ENCODE measurements at regions not wholly inside any gene's neighbourhood (a gene's known extent, or its start where the extent isn't known, plus 50 kb on each side); places are given as distances from the start of the nearest gene placed in this dataset.

DNA sequence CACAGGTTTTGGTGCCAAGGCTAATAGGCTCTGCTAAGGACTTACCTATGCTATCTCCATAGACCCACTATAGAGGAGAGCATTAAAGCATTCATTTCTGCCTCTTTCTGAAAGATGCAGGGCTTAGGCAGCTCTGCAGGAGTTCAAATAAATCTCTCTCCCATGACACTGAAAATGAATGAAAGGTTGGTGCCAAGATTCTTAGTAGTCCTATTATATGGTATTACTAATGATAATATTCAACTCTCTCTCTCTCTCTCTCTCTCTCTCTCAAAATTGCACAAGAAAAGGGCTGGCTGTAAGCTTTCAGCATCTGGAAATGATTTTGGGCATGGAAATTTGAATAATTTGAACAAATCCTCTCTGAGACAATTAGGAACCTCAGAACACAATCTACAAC lies 433.7 kb downstream of the MBD2 start:
- POLR2A ChIA-PET = no interaction called here
- Histone ChIP-seq H3K27me3 (ENCODE audit: control insufficient read depth, insufficient read depth, low read length) (no peaks in the 10 kb centered on the region), H3K4me3 (ENCODE audit: low read depth, low read length) (no peak overlapping the region), H3K36me3 (ENCODE audit: control insufficient read depth, insufficient read depth, low read length) (no peaks in the 10 kb centered on the region)
- TF ChIP-seq, protein P1, sequence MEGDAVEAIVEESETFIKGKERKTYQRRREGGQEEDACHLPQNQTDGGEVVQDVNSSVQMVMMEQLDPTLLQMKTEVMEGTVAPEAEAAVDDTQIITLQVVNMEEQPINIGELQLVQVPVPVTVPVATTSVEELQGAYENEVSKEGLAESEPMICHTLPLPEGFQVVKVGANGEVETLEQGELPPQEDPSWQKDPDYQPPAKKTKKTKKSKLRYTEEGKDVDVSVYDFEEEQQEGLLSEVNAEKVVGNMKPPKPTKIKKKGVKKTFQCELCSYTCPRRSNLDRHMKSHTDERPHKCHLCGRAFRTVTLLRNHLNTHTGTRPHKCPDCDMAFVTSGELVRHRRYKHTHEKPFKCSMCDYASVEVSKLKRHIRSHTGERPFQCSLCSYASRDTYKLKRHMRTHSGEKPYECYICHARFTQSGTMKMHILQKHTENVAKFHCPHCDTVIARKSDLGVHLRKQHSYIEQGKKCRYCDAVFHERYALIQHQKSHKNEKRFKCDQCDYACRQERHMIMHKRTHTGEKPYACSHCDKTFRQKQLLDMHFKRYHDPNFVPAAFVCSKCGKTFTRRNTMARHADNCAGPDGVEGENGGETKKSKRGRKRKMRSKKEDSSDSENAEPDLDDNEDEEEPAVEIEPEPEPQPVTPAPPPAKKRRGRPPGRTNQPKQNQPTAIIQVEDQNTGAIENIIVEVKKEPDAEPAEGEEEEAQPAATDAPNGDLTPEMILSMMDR (IDR thresholded peaks at IDR 0.05; ENCODE audit: insufficient read depth, low read depth, low read length) = no peak
- CTCF ChIA-PET = interaction anchor here (1.2 kb wide), 1 partner anchor 92 kb away, joined by 3 read pairs; no protein-coding TSS in a partner anchor
- peak; percentile 14 for DNase-seq (ENCODE audit: low read depth)

DNA sequence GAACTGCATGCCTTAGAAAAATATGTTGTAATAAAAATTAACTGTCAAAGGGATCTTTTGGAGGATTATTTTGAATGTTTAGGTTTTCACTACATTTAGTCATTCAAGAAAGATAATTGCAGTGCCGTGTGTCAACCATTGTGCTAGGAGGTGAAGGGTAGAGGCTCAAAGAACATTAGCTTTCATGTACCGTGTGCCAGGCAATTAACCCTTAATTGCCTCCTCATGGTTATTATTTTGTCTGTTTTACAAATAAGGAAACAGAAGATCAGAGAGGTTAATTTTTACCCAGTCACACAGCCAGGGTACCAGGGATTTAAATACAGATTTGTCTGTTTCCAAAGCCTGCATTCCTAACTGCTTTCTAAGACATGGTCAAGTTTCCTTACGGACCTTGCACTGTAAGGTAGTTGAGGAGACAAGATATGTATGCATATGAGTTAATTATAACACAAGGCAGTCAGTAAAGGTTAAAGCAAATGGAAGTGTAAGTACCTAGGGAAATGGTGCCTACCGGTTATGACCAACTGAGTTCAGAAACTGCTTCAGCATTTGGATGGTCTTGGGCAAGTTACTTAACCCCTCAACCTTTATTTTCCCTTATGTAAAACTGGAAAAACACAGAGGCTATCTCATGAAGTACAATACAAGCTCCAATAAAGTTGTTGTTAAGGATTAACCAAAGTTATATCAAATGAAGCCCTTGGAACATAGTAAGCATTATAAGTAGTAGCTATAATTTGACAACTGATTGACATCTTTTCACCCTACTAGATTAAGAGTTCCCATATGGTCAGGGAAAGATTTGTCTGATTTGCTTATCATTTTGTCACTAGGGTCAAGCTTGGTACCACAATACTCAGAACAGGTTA lies 434.9 kb downstream of the MBD2 start:
- POLR2A ChIA-PET = no interaction called here
- Histone ChIP-seq H3K27me3 (ENCODE audit: control insufficient read depth, insufficient read depth, low read length) (no peaks in the 10 kb centered on the region), H3K36me3 (ENCODE audit: control insufficient read depth, insufficient read depth, low read length) (no peaks in the 10 kb centered on the region), H3K4me3 (ENCODE audit: low read depth, low read length) (no peak overlapping the region)
- DNase-seq (ENCODE audit: low read depth) = no peak
- CTCF ChIA-PET = no interaction called here
- TF ChIP-seq, protein P1 (IDR thresholded peaks at IDR 0.05; ENCODE audit: insufficient read depth, low read depth, low read length) = no peak

DNA sequence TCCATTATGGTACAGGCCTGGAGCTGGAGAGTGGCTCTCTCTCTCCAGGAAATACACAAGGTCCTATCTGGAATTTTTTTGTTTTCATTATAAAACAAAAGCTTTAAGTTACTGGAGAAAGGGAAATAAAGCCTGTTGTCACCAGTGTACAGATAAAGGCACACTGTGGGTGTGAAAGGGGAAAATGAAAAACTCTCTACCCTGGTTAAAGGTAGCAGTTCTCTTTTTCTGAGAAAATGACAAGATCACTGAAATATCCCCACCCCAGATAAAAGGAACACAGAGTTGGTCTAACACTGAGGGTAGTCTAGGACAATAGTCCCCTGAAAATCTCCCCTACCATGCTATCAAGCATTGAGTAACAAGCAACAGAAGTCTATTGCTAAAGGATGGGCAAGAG lies 438.7 kb downstream of the MBD2 start:
- ChIA-PET POLR2A (no interaction called here), CTCF (no interaction called here)
- TF ChIP-seq, protein P1 (IDR thresholded peaks at IDR 0.05; ENCODE audit: insufficient read depth, low read depth, low read length) = no peak
- Histone ChIP-seq H3K4me3 (ENCODE audit: low read depth, low read length) (no peak overlapping the region), H3K27me3 (ENCODE audit: control insufficient read depth, insufficient read depth, low read length) (no peaks in the 10 kb centered on the region), H3K36me3 (ENCODE audit: control insufficient read depth, insufficient read depth, low read length) (no peaks in the 10 kb centered on the region)
- DNase-seq (ENCODE audit: low read depth) = no peak

DNA sequence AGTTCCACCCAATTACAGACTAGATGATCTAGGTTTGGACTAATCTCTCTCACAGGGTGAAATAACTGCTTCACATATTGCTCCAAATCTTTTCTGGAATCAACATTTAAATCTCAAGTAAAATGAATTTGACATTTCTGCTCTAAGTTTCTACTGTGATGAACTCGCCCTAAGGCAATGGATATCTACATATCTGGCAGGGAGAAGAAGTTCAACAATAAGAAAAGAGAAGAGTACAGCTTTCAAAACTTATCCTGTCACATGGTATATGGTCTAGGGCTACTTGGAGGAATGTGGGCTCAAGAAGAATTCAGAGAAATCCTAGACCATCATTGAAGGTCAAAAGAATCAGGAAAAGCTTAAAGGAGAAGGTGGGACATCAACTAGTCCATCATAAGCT lies 440.2 kb downstream of the MBD2 start:
- Histone ChIP-seq H3K27me3 (ENCODE audit: control insufficient read depth, insufficient read depth, low read length) (no peaks in the 10 kb centered on the region), H3K4me3 (ENCODE audit: low read depth, low read length) (no peak overlapping the region), H3K36me3 (ENCODE audit: control insufficient read depth, insufficient read depth, low read length) (no peaks in the 10 kb centered on the region)
- DNase-seq (ENCODE audit: low read depth) = no peak
- TF ChIP-seq, protein P1 (IDR thresholded peaks at IDR 0.05; ENCODE audit: insufficient read depth, low read depth, low read length) = no peak
- CTCF ChIA-PET = interaction anchor here (0.7 kb wide), 1 partner anchor 18 kb away, joined by 3 read pairs; no protein-coding TSS in a partner anchor
- POLR2A ChIA-PET = no interaction called here

DNA sequence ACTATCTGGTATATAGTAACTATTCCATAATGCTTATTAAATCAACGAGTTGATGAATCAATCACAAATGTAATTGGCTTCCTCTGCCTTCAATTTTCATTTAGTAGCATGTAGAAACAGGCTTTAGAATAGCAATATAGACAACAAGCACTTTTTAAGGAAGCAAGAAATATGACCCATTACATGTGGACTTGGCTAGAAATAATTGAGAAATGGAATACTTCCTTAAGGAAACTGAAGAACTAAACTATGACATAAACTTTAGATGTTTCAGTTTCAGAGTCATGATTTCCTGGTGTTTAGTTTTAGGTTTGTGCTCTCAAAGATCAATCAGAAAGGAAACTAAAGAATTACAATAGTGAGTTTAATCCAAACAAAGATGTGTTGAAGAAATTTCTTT lies 443.8 kb downstream of the MBD2 start:
- ChIA-PET CTCF (no interaction called here), POLR2A (no interaction called here)
- TF ChIP-seq, protein P1 (IDR thresholded peaks at IDR 0.05; ENCODE audit: insufficient read depth, low read depth, low read length) = no peak
- Histone ChIP-seq H3K36me3 (ENCODE audit: control insufficient read depth, insufficient read depth, low read length) (no peaks in the 10 kb centered on the region), H3K27me3 (ENCODE audit: control insufficient read depth, insufficient read depth, low read length) (no peaks in the 10 kb centered on the region), H3K4me3 (ENCODE audit: low read depth, low read length) (no peak overlapping the region)
- no peak for DNase-seq (ENCODE audit: low read depth)

Data from BJ (cell line).